Kidney epithelial cell (primary cell): ENCODE measurements at regions not wholly inside any gene's neighbourhood (a gene's known extent, or its start where the extent isn't known, plus 50 kb on each side); places are given as distances from the start of the nearest gene placed in this dataset.

Source experiments
- DNase-seq: peaks from one replicate; pipeline ENCODE4 v3.0.0-alpha.2; 2010; ENCODE audit warnings: low read depth
- H3K27me3 ChIP-seq: 2 replicates; pipeline ENCODE4 v1.6.0; 2011; ENCODE audit warnings: low read length; ENCODE audit not compliant: control insufficient read depth, insufficient read depth
- H3K36me3 ChIP-seq: 2 replicates; pipeline ENCODE4 v1.5.1; 2011; ENCODE audit warnings: low read length; ENCODE audit not compliant: control insufficient read depth, insufficient read depth
- H3K4me3 ChIP-seq: 2 replicates; pipeline ENCODE4 v1.5.1; 2011; ENCODE audit warnings: low read depth, mild to moderate bottlenecking, control low read depth, low read length
- TF ChIP-seq, protein P1 (sequence below): IDR thresholded peaks from 2 replicates; pipeline ENCODE4 v1.5.1; 2011; ENCODE audit warnings: mild to moderate bottlenecking, moderate library complexity, low read length, control low read depth, inconsistent platforms; ENCODE audit not compliant: insufficient read depth, poor library complexity, severe bottlenecking

DNA sequence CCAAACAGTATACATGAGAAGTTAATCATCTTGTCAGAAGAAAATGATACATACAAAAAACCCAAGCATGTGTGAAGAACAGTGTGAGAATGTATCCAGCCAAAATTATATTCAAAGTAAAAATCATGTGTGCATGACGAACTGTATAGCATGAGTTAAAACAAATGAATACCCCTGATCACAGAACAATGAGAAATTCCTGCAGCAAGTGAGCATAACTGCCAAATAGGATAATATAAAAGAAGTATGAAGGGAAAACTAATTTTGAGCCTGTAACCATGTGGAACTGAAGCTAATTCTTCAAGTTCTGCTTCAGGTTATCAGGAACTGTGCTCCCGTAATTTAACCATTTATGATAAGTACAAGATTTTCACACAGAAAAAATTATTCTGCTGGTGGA, 56.5 kb upstream of the AMN1 start:
- no peaks in the 10 kb centered on the region for H3K36me3 ChIP-seq
- DNase-seq: no peak
- H3K27me3 ChIP-seq: no peaks in the 10 kb centered on the region
- no peak overlapping the region for H3K4me3 ChIP-seq
- TF ChIP-seq, protein P1, sequence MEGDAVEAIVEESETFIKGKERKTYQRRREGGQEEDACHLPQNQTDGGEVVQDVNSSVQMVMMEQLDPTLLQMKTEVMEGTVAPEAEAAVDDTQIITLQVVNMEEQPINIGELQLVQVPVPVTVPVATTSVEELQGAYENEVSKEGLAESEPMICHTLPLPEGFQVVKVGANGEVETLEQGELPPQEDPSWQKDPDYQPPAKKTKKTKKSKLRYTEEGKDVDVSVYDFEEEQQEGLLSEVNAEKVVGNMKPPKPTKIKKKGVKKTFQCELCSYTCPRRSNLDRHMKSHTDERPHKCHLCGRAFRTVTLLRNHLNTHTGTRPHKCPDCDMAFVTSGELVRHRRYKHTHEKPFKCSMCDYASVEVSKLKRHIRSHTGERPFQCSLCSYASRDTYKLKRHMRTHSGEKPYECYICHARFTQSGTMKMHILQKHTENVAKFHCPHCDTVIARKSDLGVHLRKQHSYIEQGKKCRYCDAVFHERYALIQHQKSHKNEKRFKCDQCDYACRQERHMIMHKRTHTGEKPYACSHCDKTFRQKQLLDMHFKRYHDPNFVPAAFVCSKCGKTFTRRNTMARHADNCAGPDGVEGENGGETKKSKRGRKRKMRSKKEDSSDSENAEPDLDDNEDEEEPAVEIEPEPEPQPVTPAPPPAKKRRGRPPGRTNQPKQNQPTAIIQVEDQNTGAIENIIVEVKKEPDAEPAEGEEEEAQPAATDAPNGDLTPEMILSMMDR: no peak

DNA sequence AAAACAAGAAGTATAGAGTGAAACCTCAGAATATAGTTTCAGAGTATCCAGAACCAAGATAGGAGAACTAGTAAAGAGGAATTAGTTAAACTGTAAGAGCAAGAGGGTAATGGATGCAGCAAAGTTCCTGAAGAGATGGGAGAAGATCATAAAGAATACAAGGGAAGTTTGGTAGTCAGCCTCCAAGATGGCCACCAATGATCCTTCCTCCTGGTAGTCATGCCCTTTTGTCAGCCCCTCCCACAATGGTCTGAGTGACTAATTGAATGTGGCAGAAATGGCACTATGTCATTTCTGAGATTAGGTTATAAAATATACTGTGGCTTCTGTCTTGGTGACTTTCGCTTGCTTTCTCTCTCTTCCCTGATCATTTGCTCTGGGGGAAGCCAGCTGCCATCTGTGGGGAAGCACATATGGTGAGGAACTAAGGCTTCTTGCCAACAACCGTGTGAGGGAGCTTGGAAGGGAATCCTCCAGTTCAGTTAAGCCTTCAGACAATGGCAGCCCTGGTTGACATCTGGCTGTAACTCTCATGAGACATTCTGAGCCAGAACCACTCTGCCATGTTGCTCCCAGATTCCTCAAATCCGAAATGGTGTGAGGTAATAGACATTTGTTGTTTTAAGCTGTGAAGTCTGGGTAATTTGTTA, 55.3 kb upstream of the AMN1 start:
- H3K36me3 ChIP-seq: no peaks in the 10 kb centered on the region
- TF ChIP-seq, protein P1: no peak
- no peak overlapping the region for H3K4me3 ChIP-seq
- H3K27me3 ChIP-seq: no peaks in the 10 kb centered on the region
- DNase-seq: no peak

DNA sequence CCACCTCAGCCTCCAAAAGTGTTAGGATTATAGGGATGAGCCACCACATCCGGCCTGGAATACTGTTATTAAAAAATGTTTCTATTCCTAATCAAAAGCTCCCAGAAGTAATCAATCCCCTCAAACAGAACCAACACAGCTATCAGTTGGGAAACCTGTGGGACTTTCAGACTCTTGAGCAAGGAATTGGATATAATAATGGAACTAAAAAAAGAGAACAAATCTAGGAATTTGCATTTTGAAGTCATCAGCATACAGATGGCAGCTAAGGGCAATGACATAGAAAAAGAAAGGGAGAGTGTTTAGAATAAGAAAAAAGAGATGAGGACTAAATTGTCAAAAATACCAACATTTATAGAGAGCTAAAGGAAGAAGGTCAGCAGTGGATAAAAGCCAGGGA, 54.7 kb upstream of the AMN1 start:
- no peaks in the 10 kb centered on the region for H3K27me3 ChIP-seq
- no peak overlapping the region for H3K4me3 ChIP-seq
- no peaks in the 10 kb centered on the region for H3K36me3 ChIP-seq
- no peak for DNase-seq
- TF ChIP-seq, protein P1: no peak

DNA sequence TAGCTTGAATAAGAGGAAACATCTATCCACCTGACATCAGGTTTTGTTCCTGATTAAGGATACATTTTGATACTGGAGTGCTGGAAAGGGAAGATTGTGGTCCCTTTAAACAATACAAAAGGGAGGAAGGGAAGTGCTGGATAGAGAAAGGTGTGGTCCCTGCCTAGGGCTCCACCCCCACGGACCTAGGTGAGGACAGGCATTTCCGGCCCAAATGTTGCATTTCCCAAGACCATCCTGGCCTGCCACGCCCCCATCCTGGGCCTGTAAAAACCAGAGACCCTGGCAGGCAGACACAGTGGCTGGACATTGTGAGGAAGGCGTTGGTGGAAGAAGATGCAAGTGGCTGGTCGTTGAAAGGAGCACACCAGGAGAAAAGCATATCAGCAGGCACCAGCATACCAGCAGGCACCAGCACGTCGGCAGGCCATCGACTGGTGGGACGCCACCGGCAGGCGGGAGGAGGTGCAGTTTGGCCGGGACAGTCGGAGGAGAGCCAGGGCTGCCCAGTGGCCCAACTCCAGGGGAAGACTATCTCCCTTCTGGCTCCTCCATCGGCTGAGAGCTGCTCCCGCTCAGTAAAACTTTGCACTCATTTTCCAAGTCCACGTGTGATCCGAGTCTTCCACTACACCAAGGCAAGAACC, 53.2 kb upstream of the AMN1 start:
- no peak overlapping the region for H3K4me3 ChIP-seq
- TF ChIP-seq, protein P1: no peak
- no peaks in the 10 kb centered on the region for H3K27me3 ChIP-seq
- H3K36me3 ChIP-seq: no peaks in the 10 kb centered on the region
- no peak for DNase-seq

DNA sequence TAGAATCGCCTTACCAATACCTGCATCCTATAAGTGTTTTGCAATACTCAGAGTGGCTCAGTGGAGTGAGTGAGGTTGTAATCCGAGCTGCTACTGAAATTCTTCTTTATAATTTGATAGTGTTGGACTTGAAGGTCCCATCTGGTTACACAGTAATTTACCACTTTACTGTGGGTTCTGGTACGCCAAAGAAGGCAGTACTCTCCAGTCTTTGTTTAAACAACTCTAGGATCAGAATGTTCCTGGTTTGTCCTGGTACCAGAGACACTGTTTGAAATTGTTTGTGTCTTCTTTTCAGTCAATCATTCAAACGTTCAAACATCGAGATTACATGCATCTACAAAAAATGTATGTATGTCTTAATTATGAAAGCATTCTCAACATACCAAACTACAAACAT, 51.3 kb upstream of the AMN1 start:
- TF ChIP-seq, protein P1: no peak
- Histone ChIP-seq H3K27me3 (no peaks in the 10 kb centered on the region), H3K36me3 (no peaks in the 10 kb centered on the region), H3K4me3 (no peak overlapping the region)
- no peak for DNase-seq

DNA sequence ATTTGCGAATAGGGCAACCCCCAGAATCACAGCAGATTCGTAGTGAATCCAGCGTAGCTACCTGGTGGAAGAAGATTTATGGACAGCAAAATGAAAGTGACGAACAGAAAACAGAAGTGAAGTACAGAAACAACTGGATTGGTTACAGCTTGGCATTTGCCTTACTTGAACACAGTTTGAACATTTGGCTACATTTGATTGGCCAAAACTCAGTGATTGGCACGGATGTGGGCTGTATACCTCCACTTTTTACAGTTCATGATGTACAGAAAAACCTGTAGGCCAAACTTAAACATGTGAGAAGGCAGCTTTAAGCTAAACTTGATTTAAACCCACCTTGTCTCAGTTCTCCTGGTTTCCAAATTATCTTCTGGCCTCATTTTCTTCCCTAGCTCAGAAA, 49.9 kb upstream of the AMN1 start:
- TF ChIP-seq, protein P1: no peak
- no peak overlapping the region for H3K4me3 ChIP-seq
- no peaks in the 10 kb centered on the region for H3K27me3 ChIP-seq
- no peak for DNase-seq
- H3K36me3 ChIP-seq: no peaks in the 10 kb centered on the region
